H9 (cell line): ENCODE measurements at regions not wholly inside any gene's neighbourhood (a gene's known extent, or its start where the extent isn't known, plus 50 kb on each side); places are given as distances from the start of the nearest gene placed in this dataset.
"Not testable (repeated sequence)": the region's sequence is repeated elsewhere in the genome, so short reads cannot be mapped to it uniquely, and the experiment has no call there.

Source experiments
- DNase-seq: peaks from one replicate; pipeline ENCODE4 v3.0.0-alpha.2; 2017
- H2AFZ ChIP-seq: one replicate; pipeline ENCODE4 v1.6.1; 2013; ENCODE audit warnings: mild to moderate bottlenecking, low read length, control low read depth, moderate library complexity
- H2AK5ac ChIP-seq: 2 replicates; pipeline ENCODE4 v1.6.1; 2013; ENCODE audit warnings: low read length, control low read depth, mixed read lengths; ENCODE audit not compliant: insufficient read length
- H2BK120ac ChIP-seq: one replicate; pipeline ENCODE4 v1.6.1; 2013; ENCODE audit warnings: low read depth, mild to moderate bottlenecking, low read length, control low read depth, inconsistent platforms; ENCODE audit not compliant: poor library complexity, severe bottlenecking
- H2BK12ac ChIP-seq: 2 replicates; pipeline ENCODE4 v1.6.1; 2013; ENCODE audit warnings: low read length, control low read depth, mixed read lengths, low read depth; ENCODE audit not compliant: insufficient read length
- H2BK15ac ChIP-seq: 2 replicates; pipeline ENCODE4 v1.6.1; 2013; ENCODE audit warnings: low read depth, low read length, control low read depth
- H2BK20ac ChIP-seq: one replicate; pipeline ENCODE4 v1.6.1; 2013; ENCODE audit warnings: low read depth, mild to moderate bottlenecking, low read length, control low read depth, inconsistent platforms; ENCODE audit not compliant: poor library complexity, severe bottlenecking
- H2BK5ac ChIP-seq: 2 replicates; pipeline ENCODE4 v1.6.1; 2013; ENCODE audit warnings: low read length, control low read depth, mixed read lengths; ENCODE audit not compliant: insufficient read length
- H3K14ac ChIP-seq: 2 replicates; pipeline ENCODE4 v1.6.1; 2013; ENCODE audit warnings: low read length, control low read depth; ENCODE audit not compliant: insufficient read depth
- H3K18ac ChIP-seq: 2 replicates; pipeline ENCODE4 v1.6.1; 2013; ENCODE audit warnings: low read depth, mild to moderate bottlenecking, mixed read lengths, low read length, control low read depth; ENCODE audit not compliant: insufficient read length
- H3K23ac ChIP-seq: 2 replicates; pipeline ENCODE4 v1.6.1; 2013; ENCODE audit warnings: low read length, control low read depth, mixed read lengths, low read depth; ENCODE audit not compliant: insufficient read length
- H3K23me2 ChIP-seq: 2 replicates; pipeline ENCODE4 v1.6.1; 2013; ENCODE audit warnings: low read depth, mild to moderate bottlenecking, mixed read lengths, low read length, control low read depth; ENCODE audit not compliant: insufficient read length, poor library complexity, severe bottlenecking
- H3K27ac ChIP-seq: 2 replicates; pipeline ENCODE4 v1.5.1; 2013; ENCODE audit warnings: low read length, control low read depth, mixed read lengths, low read depth; ENCODE audit not compliant: insufficient read length
- H3K27me3 ChIP-seq: 2 replicates; pipeline ENCODE4 v1.6.1; 2013; ENCODE audit warnings: low read length, control low read depth, inconsistent platforms; ENCODE audit not compliant: insufficient read depth
- H3K4ac ChIP-seq: 2 replicates; pipeline ENCODE4 v1.6.1; 2013; ENCODE audit warnings: low read depth, mild to moderate bottlenecking, control low read depth, inconsistent platforms, low read length, moderate library complexity
- H3K4me1 ChIP-seq: 2 replicates; pipeline ENCODE4 v1.6.1; 2013; ENCODE audit warnings: low read length, control low read depth, inconsistent platforms; ENCODE audit not compliant: insufficient read depth
- H3K4me2 ChIP-seq: 2 replicates; pipeline ENCODE4 v1.6.1; 2013; ENCODE audit warnings: low read length, control low read depth, mixed read lengths; ENCODE audit not compliant: insufficient read length, insufficient read depth
- H3K56ac ChIP-seq: 2 replicates; pipeline ENCODE4 v1.6.1; 2013; ENCODE audit warnings: low read depth, mild to moderate bottlenecking, mixed read lengths, low read length, control low read depth; ENCODE audit not compliant: insufficient read length
- H3K79me1 ChIP-seq: 2 replicates; pipeline ENCODE4 v1.6.1; 2013; ENCODE audit warnings: low read depth, mild to moderate bottlenecking, moderate library complexity, low read length, control low read depth, inconsistent platforms; ENCODE audit not compliant: insufficient read depth, poor library complexity, severe bottlenecking
- H3K79me2 ChIP-seq: 2 replicates; pipeline ENCODE4 v1.6.1; 2013; ENCODE audit warnings: low read length, control low read depth, inconsistent platforms; ENCODE audit not compliant: insufficient read depth
- H3K9ac ChIP-seq: 2 replicates; pipeline ENCODE4 v1.6.1; 2013; ENCODE audit warnings: low read length, control low read depth, mixed read lengths; ENCODE audit not compliant: insufficient read length; ENCODE audit errors: extremely low read depth
- H3K9me3 ChIP-seq: one replicate; pipeline ENCODE4 v1.6.1; 2013; ENCODE audit warnings: low read depth, low read length, inconsistent platforms; ENCODE audit not compliant: control insufficient read depth
- H3T11ph ChIP-seq: one replicate; pipeline ENCODE4 v1.6.1; 2013; ENCODE audit warnings: mild to moderate bottlenecking, low read length, control low read depth, inconsistent platforms
- H4K20me1 ChIP-seq: one replicate; pipeline ENCODE4 v1.6.1; 2013; ENCODE audit not compliant: control insufficient read depth, insufficient read length, insufficient read depth
- H4K5ac ChIP-seq: 2 replicates; pipeline ENCODE4 v1.6.1; 2013; ENCODE audit warnings: low read depth, mild to moderate bottlenecking, mixed read lengths, low read length, control low read depth; ENCODE audit not compliant: insufficient read length
- H4K8ac ChIP-seq: replicated peaks from 2 replicates; pipeline ENCODE4 v1.6.1; 2013; ENCODE audit warnings: low read length, control low read depth, mixed read lengths, low read depth; ENCODE audit not compliant: insufficient read length
- H4K91ac ChIP-seq: 2 replicates; pipeline ENCODE4 v1.6.1; 2013; ENCODE audit warnings: low read depth, mild to moderate bottlenecking, moderate library complexity, mixed read lengths, low read length, control low read depth; ENCODE audit not compliant: insufficient read length
- H3K27ac Mint-ChIP-seq, 3 experiments: 2 replicates in 2 of 3; 3 replicates in 1 of 3; pipeline ENCODE4 v1.8.0; 2020 to 2021; ENCODE audit warnings: mixed read lengths in 3 of 3, mild to moderate bottlenecking in 1 of 3, moderate library complexity in 1 of 3
- H3K27me3 Mint-ChIP-seq: 2 replicates; pipeline ENCODE4 v1.8.0; 2021; ENCODE audit warnings: low read depth, mild to moderate bottlenecking, moderate library complexity, mixed read lengths
- H3K36me3 Mint-ChIP-seq, 3 experiments: 2 replicates in 2 of 3; 3 replicates in 1 of 3; pipeline ENCODE4 v1.8.0; 2020 to 2021; ENCODE audit warnings: low read depth in 3 of 3, mixed read lengths in 3 of 3; ENCODE audit not compliant: insufficient read depth in 1 of 3
- H3K4me1 Mint-ChIP-seq, 2 experiments: 2 replicates each; pipeline ENCODE4 v1.8.0; 2020; ENCODE audit warnings: mixed read lengths in 2 of 2
- H3K4me3 Mint-ChIP-seq, 2 experiments: 2 replicates in 1 of 2; 3 replicates in 1 of 2; pipeline ENCODE4 v1.8.0; 2020 to 2021; ENCODE audit warnings: mild to moderate bottlenecking in 2 of 2, mixed read lengths in 2 of 2, moderate library complexity in 1 of 2
- H3K9me3 Mint-ChIP-seq, 2 experiments: 2 replicates in 1 of 2; 3 replicates in 1 of 2; pipeline ENCODE4 v1.8.0; 2020; ENCODE audit warnings: mild to moderate bottlenecking in 2 of 2, mixed read lengths in 2 of 2, moderate library complexity in 1 of 2
- WGBS: extraction: QIAGEN DNeasy Blood & Tissue Kit; methylation state at CpG from one replicate; pipeline ENCODE4 v1.1.7; 2013; ENCODE audit warnings: missing lambda C conversion rate, low lambda C conversion rate, mixed read lengths; ENCODE audit not compliant: insufficient read length; ENCODE audit errors: extremely low coverage; 5-methylcytosine and 5-hydroxymethylcytosine counted together

GRCh38 chr9:67503728-67504369 is 354.9 kb upstream of the ANKRD20A1 start:
- H3K4ac ChIP-seq, H2BK20ac ChIP-seq, H3K4me3 Mint-ChIP-seq: not testable (repeated sequence)

GRCh38 chr9:67492028-67492427 is 366.7 kb upstream of the ANKRD20A1 start:
- not testable (repeated sequence) for H4K20me1 ChIP-seq

More at GRCh38 chr9:67503728-67504369, 354.9 kb upstream of the ANKRD20A1 start:
- not testable (repeated sequence) for H3K18ac ChIP-seq, H2BK120ac ChIP-seq, DNase-seq, H2AFZ ChIP-seq, H3K27me3 Mint-ChIP-seq, H4K20me1 ChIP-seq, H4K5ac ChIP-seq, H3K23ac ChIP-seq, H3K23me2 ChIP-seq, H3K4me2 ChIP-seq, H3K9me3 Mint-ChIP-seq, H3K4me1 Mint-ChIP-seq, H3K14ac ChIP-seq, H2BK5ac ChIP-seq, H3T11ph ChIP-seq, H4K91ac ChIP-seq, H2BK15ac ChIP-seq, H3K36me3 Mint-ChIP-seq, H3K27me3 ChIP-seq, H3K9ac ChIP-seq, H3K9me3 ChIP-seq, H3K79me1 ChIP-seq, H2BK12ac ChIP-seq, H3K27ac ChIP-seq, H3K79me2 ChIP-seq, H3K27ac Mint-ChIP-seq, H3K4me1 ChIP-seq, H3K56ac ChIP-seq, H4K8ac ChIP-seq, H2AK5ac ChIP-seq
- WGBS = no CpG with 5 or more reads among the region's 2 CpGs

More at GRCh38 chr9:67492028-67492427, 366.7 kb upstream of the ANKRD20A1 start:
- not testable (repeated sequence) for H3T11ph ChIP-seq, H2BK5ac ChIP-seq, H2BK120ac ChIP-seq, H3K36me3 Mint-ChIP-seq, DNase-seq, H3K9me3 ChIP-seq, H3K4ac ChIP-seq, H3K4me2 ChIP-seq, H3K4me3 Mint-ChIP-seq, H4K8ac ChIP-seq, H3K4me1 Mint-ChIP-seq, H4K91ac ChIP-seq, H4K5ac ChIP-seq, H3K27ac Mint-ChIP-seq, H3K79me2 ChIP-seq, H2AFZ ChIP-seq, H3K27ac ChIP-seq, H3K18ac ChIP-seq, H3K23me2 ChIP-seq, H3K4me1 ChIP-seq, H2BK12ac ChIP-seq, H3K9ac ChIP-seq, H3K27me3 ChIP-seq, H3K23ac ChIP-seq, H2BK20ac ChIP-seq, H3K56ac ChIP-seq, H3K9me3 Mint-ChIP-seq, H2AK5ac ChIP-seq, H3K79me1 ChIP-seq, H3K27me3 Mint-ChIP-seq, H2BK15ac ChIP-seq, H3K14ac ChIP-seq
